HG03354 (cell line): ENCODE measurements at regions not wholly inside any gene's neighbourhood (a gene's known extent, or its start where the extent isn't known, plus 50 kb on each side); places are given as distances from the start of the nearest gene placed in this dataset.
"Not testable (repeated sequence)": the region's sequence is repeated elsewhere in the genome, so short reads cannot be mapped to it uniquely, and the experiment has no call there.

Experiments used
- ATAC-seq: cut with Tn5 transposase; IDR thresholded peaks from one replicate; pipeline ENCODE4 v1.9.1; 2021; ENCODE audit warnings: mild to moderate bottlenecking; ENCODE audit not compliant: unreplicated experiment, poor library complexity, severe bottlenecking

GRCh38 chr14:71348817-71349216 is 441.6 kb downstream of the PCNX1 start:
- no peak for ATAC-seq

GRCh38 chr14:71354142-71354541 is 446.9 kb downstream of the PCNX1 start:
- no peak for ATAC-seq

- no peak for ATAC-seq
Observed at GRCh38 chr14:71354801-71355200, 447.5 kb downstream of the PCNX1 start.

- ATAC-seq = no peak
Observed at GRCh38 chr14:71355324-71356201, 448.3 kb downstream of the PCNX1 start.

GRCh38 chr14:71358209-71358931 is 451.1 kb downstream of the PCNX1 start:
- ATAC-seq = peak; percentile 49

GRCh38 chr14:71358932-71359421 is 451.7 kb downstream of the PCNX1 start:
- not testable (repeated sequence) for ATAC-seq

GRCh38 chr14:71359823-71360222 is 452.6 kb downstream of the PCNX1 start:
- ATAC-seq = no peak

GRCh38 chr14:71361336-71361735 is 454.1 kb downstream of the PCNX1 start:
- no peak for ATAC-seq

- no peak for ATAC-seq
Observed at GRCh38 chr14:71361874-71362273, 454.6 kb downstream of the PCNX1 start.

GRCh38 chr14:71362282-71362681 is 455.0 kb downstream of the PCNX1 start:
- no peak for ATAC-seq

- peak; percentile 49 for ATAC-seq
Observed at GRCh38 chr14:71362920-71363584, 455.8 kb downstream of the PCNX1 start.

GRCh38 chr14:71363946-71364925 is 457.0 kb downstream of the PCNX1 start:
- no peak for ATAC-seq

- ATAC-seq = no peak
Observed at GRCh38 chr14:71365361-71365760, 458.1 kb downstream of the PCNX1 start.

GRCh38 chr14:71366861-71367260 is 459.6 kb downstream of the PCNX1 start:
- no peak for ATAC-seq

- peak; percentile 46 for ATAC-seq
Observed at GRCh38 chr14:71371711-71372396, 464.6 kb downstream of the PCNX1 start.

GRCh38 chr14:71372411-71372838 is 465.2 kb downstream of the PCNX1 start:
- no peak for ATAC-seq

- no peak for ATAC-seq
Observed at GRCh38 chr14:71373773-71374172, 466.5 kb downstream of the PCNX1 start.

GRCh38 chr14:71374989-71375388 is 467.7 kb downstream of the PCNX1 start:
- no peak for ATAC-seq

GRCh38 chr14:71377099-71377498 is 469.8 kb downstream of the PCNX1 start:
- no peak for ATAC-seq
